HUES64 (cell line): ENCODE measurements at regions not wholly inside any gene's neighbourhood (a gene's known extent, or its start where the extent isn't known, plus 50 kb on each side); places are given as distances from the start of the nearest gene placed in this dataset.
"Not testable (repeated sequence)": the region's sequence is repeated elsewhere in the genome, so short reads cannot be mapped to it uniquely, and the experiment has no call there.

ENCODE experiments used
- H3K27ac ChIP-seq: 2 replicates; pipeline ENCODE4 v1.7.0; 2013; ENCODE audit warnings: low read depth, low read length, inconsistent platforms
- H3K27me3 ChIP-seq: 2 replicates; pipeline ENCODE4 v1.6.1; 2013; ENCODE audit warnings: mild to moderate bottlenecking, low read length; ENCODE audit not compliant: insufficient read depth
- H3K36me3 ChIP-seq: 2 replicates; pipeline ENCODE4 v1.6.1; 2013; ENCODE audit warnings: mild to moderate bottlenecking, low read length; ENCODE audit not compliant: insufficient read depth
- H3K4me1 ChIP-seq: 2 replicates; pipeline ENCODE4 v1.6.1; 2013; ENCODE audit warnings: mild to moderate bottlenecking, low read length, moderate library complexity; ENCODE audit not compliant: insufficient read depth
- H3K4me3 ChIP-seq: 2 replicates; pipeline ENCODE4 v1.5.1; 2013; ENCODE audit warnings: mild to moderate bottlenecking, low read length, moderate library complexity
- H3K9ac ChIP-seq: 2 replicates; pipeline ENCODE4 v1.6.1; 2013; ENCODE audit warnings: mild to moderate bottlenecking, low read depth, low read length
- H3K9me3 ChIP-seq: 2 replicates; pipeline ENCODE4 v1.6.1; 2013; ENCODE audit warnings: low read depth, low read length; ENCODE audit not compliant: insufficient read depth
- WGBS: fragments of 150-250, 120-280 bp; methylation state at CpG from one replicate; pipeline ENCODE4 v1.1.7; 2013; ENCODE audit warnings: missing lambda C conversion rate; 5-methylcytosine and 5-hydroxymethylcytosine counted together

GRCh38 chr3:132987396-132987795, 50.8 kb upstream of the TMEM108 start:
- Histone ChIP-seq H3K9ac (no peak overlapping the region), H3K36me3 (no peaks in the 10 kb centered on the region), H3K9me3 (0 out of 2 replicates have a peak, but pooled peaks cover 3% of the 10 kb centered on the region), H3K4me1 (no peaks in the 10 kb centered on the region), H3K4me3 (no peak overlapping the region), H3K27me3 (no peaks in the 10 kb centered on the region), H3K27ac (no peak overlapping the region)
- 92% methylated on average over 4 of the region's 4 CpGs for WGBS

- no peaks in the 10 kb centered on the region for H3K4me1 ChIP-seq
- H3K36me3 ChIP-seq: no peaks in the 10 kb centered on the region
- H3K4me3 ChIP-seq: no peak overlapping the region
- H3K27me3 ChIP-seq: no peaks in the 10 kb centered on the region
- H3K9me3 ChIP-seq: 0 out of 2 replicates have a peak, but pooled peaks cover 3% of the 10 kb centered on the region
- WGBS: 80% methylated on average over 1 of the region's 1 CpG
- no peak overlapping the region for H3K27ac ChIP-seq
- H3K9ac ChIP-seq: no peak overlapping the region
These were observed 54.0 kb upstream of the TMEM108 start for GRCh38 chr3:132984181-132984580.

- no peaks in the 10 kb centered on the region for H3K27me3 ChIP-seq
- H3K4me3 ChIP-seq: no peak overlapping the region
- H3K9me3 ChIP-seq: 0 out of 2 replicates have a peak, but pooled peaks cover 3% of the 10 kb centered on the region
- no peaks in the 10 kb centered on the region for H3K36me3 ChIP-seq
- no peak overlapping the region for H3K9ac ChIP-seq
- WGBS: 75% methylated on average over 1 of the region's 1 CpG
- H3K4me1 ChIP-seq: no peaks in the 10 kb centered on the region
- no peak overlapping the region for H3K27ac ChIP-seq
These were observed 54.9 kb upstream of the TMEM108 start for GRCh38 chr3:132983143-132983770.

GRCh38 chr3:132981719-132982118, 56.5 kb upstream of the TMEM108 start:
- Histone ChIP-seq H3K4me3 (no peak overlapping the region), H3K36me3 (no peaks in the 10 kb centered on the region), H3K4me1 (no peaks in the 10 kb centered on the region), H3K27ac (no peak overlapping the region), H3K27me3 (no peaks in the 10 kb centered on the region), H3K9ac (no peak overlapping the region), H3K9me3 (no peaks in the 10 kb centered on the region)
- WGBS: 90% methylated on average over 1 of the region's 1 CpG

GRCh38 chr3:132980102-132980501, 58.1 kb upstream of the TMEM108 start:
- no peaks in the 10 kb centered on the region for H3K4me1 ChIP-seq
- 95% methylated on average over 2 of the region's 2 CpGs for WGBS
- H3K36me3 ChIP-seq: no peaks in the 10 kb centered on the region
- H3K4me3 ChIP-seq: no peak overlapping the region
- H3K27me3 ChIP-seq: no peaks in the 10 kb centered on the region
- H3K9ac ChIP-seq: no peak overlapping the region
- no peaks in the 10 kb centered on the region for H3K9me3 ChIP-seq
- H3K27ac ChIP-seq: no peak overlapping the region

GRCh38 chr3:132979606-132980005, 58.6 kb upstream of the TMEM108 start:
- Histone ChIP-seq H3K36me3 (no peaks in the 10 kb centered on the region), H3K4me3 (no peak overlapping the region), H3K9ac (no peak overlapping the region), H3K27me3 (no peaks in the 10 kb centered on the region), H3K27ac (no peak overlapping the region), H3K4me1 (no peaks in the 10 kb centered on the region), H3K9me3 (no peaks in the 10 kb centered on the region)
- 89% methylated on average over 1 of the region's 1 CpG for WGBS

- H3K4me1 ChIP-seq, H3K4me3 ChIP-seq, H3K27me3 ChIP-seq, H3K9ac ChIP-seq, H3K36me3 ChIP-seq, H3K9me3 ChIP-seq, H3K27ac ChIP-seq: not testable (repeated sequence)
- WGBS: 92% methylated on average over 2 of the region's 3 CpGs
These were observed 59.2 kb upstream of the TMEM108 start for GRCh38 chr3:132978946-132979345.

GRCh38 chr3:132978464-132978863, 59.7 kb upstream of the TMEM108 start:
- no peak overlapping the region for H3K27ac ChIP-seq
- no peaks in the 10 kb centered on the region for H3K36me3 ChIP-seq
- 88% methylated on average over 2 of the region's 2 CpGs for WGBS
- no peaks in the 10 kb centered on the region for H3K9me3 ChIP-seq
- H3K9ac ChIP-seq: no peak overlapping the region
- H3K4me3 ChIP-seq: no peak overlapping the region
- no peaks in the 10 kb centered on the region for H3K27me3 ChIP-seq
- H3K4me1 ChIP-seq: no peaks in the 10 kb centered on the region

GRCh38 chr3:132974097-132974496, 64.1 kb upstream of the TMEM108 start:
- WGBS: 94% methylated on average over 7 of the region's 7 CpGs
- H3K9ac ChIP-seq: no peak overlapping the region
- H3K36me3 ChIP-seq: no peaks in the 10 kb centered on the region
- no peaks in the 10 kb centered on the region for H3K27me3 ChIP-seq
- no peaks in the 10 kb centered on the region for H3K9me3 ChIP-seq
- H3K27ac ChIP-seq: no peak overlapping the region
- no peaks in the 10 kb centered on the region for H3K4me1 ChIP-seq
- H3K4me3 ChIP-seq: no peak overlapping the region

- H3K36me3 ChIP-seq: no peaks in the 10 kb centered on the region
- no peaks in the 10 kb centered on the region for H3K9me3 ChIP-seq
- no peak overlapping the region for H3K4me3 ChIP-seq
- 96% methylated on average over 5 of the region's 5 CpGs for WGBS
- H3K4me1 ChIP-seq: no peaks in the 10 kb centered on the region
- H3K27ac ChIP-seq: no peak overlapping the region
- no peak overlapping the region for H3K9ac ChIP-seq
- no peaks in the 10 kb centered on the region for H3K27me3 ChIP-seq
These were observed 64.8 kb upstream of the TMEM108 start for GRCh38 chr3:132973441-132973840.

- Histone ChIP-seq H3K27me3 (no peaks in the 10 kb centered on the region), H3K36me3 (no peaks in the 10 kb centered on the region), H3K9ac (no peak overlapping the region), H3K4me3 (no peak overlapping the region), H3K4me1 (no peaks in the 10 kb centered on the region), H3K27ac (no peak overlapping the region), H3K9me3 (no peaks in the 10 kb centered on the region)
These were observed 65.9 kb upstream of the TMEM108 start for GRCh38 chr3:132972333-132972732.

GRCh38 chr3:132966374-132966773, 71.8 kb upstream of the TMEM108 start:
- no peak overlapping the region for H3K4me3 ChIP-seq
- no peaks in the 10 kb centered on the region for H3K9me3 ChIP-seq
- 82% methylated on average over 2 of the region's 2 CpGs for WGBS
- no peak overlapping the region for H3K9ac ChIP-seq
- no peaks in the 10 kb centered on the region for H3K27me3 ChIP-seq
- H3K36me3 ChIP-seq: no peaks in the 10 kb centered on the region
- no peaks in the 10 kb centered on the region for H3K4me1 ChIP-seq
- H3K27ac ChIP-seq: no peak overlapping the region
